Nephron (organoid): ENCODE measurements at regions not wholly inside any gene's neighbourhood (a gene's known extent, or its start where the extent isn't known, plus 50 kb on each side); places are given as distances from the start of the nearest gene placed in this dataset.
"Not testable (repeated sequence)": the region's sequence is repeated elsewhere in the genome, so short reads cannot be mapped to it uniquely, and the experiment has no call there.

Experiments used
- H3K27ac Mint-ChIP-seq, 3 experiments: 2 replicates each; pipeline ENCODE4 v1.8.0; 2020; ENCODE audit warnings: mixed read lengths in 3 of 3, mild to moderate bottlenecking in 2 of 3, moderate library complexity in 1 of 3
- H3K27me3 Mint-ChIP-seq: 2 replicates; pipeline ENCODE4 v1.8.0; 2021; ENCODE audit warnings: low read depth, mild to moderate bottlenecking, moderate library complexity, mixed read lengths
- H3K36me3 Mint-ChIP-seq: 2 replicates; pipeline ENCODE4 v1.8.0; 2020; ENCODE audit warnings: low read depth, mixed read lengths
- H3K4me1 Mint-ChIP-seq: 2 replicates; pipeline ENCODE4 v1.8.0; 2020; ENCODE audit warnings: mixed read lengths
- H3K4me3 Mint-ChIP-seq, 3 experiments: 2 replicates each; pipeline ENCODE4 v1.8.0; 2020; ENCODE audit warnings: mild to moderate bottlenecking in 3 of 3, mixed read lengths in 3 of 3, moderate library complexity in 2 of 3
- H3K9me3 Mint-ChIP-seq: 2 replicates; pipeline ENCODE4 v1.8.0; 2020; ENCODE audit warnings: mixed read lengths
- TF ChIP-seq, protein P1 (sequence below), 3 experiments: fragments of 200-600 bp; sonication (generic); IDR thresholded peaks; one replicate each; pipeline ENCODE4 v1.5.0; 2021; ENCODE audit warnings: antibody characterized with exemption in 3 of 3; ENCODE audit not compliant: unreplicated experiment in 3 of 3

DNA sequence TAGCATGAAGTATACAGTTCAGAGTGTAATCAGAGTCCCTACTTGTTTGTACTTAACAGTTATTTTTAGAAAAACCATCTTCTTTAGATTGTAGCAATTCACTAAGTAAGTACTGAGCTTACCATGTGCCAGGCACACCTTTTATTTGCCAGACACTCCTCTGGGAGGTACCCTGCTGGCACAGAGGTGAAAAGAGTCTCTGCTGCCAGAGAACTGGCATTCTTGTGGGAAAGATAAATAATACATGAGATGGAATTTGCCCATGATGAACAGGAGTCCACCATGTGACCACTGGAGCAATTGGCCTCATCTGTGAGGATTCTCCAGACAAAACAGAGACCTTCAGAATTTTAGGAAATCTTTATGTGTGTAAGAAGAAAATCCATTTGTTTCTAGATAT, 199.3 kb upstream of the SLC16A7 start:
- Mint-ChIP-seq H3K27me3 (no peaks in the 10 kb centered on the region), H3K4me1 (no peaks in the 10 kb centered on the region), H3K9me3 (no peaks in the 10 kb centered on the region), H3K36me3 (no peaks in the 10 kb centered on the region), H3K27ac (no peak overlapping the region), H3K4me3 (no peak overlapping the region)
- TF ChIP-seq, protein P1, sequence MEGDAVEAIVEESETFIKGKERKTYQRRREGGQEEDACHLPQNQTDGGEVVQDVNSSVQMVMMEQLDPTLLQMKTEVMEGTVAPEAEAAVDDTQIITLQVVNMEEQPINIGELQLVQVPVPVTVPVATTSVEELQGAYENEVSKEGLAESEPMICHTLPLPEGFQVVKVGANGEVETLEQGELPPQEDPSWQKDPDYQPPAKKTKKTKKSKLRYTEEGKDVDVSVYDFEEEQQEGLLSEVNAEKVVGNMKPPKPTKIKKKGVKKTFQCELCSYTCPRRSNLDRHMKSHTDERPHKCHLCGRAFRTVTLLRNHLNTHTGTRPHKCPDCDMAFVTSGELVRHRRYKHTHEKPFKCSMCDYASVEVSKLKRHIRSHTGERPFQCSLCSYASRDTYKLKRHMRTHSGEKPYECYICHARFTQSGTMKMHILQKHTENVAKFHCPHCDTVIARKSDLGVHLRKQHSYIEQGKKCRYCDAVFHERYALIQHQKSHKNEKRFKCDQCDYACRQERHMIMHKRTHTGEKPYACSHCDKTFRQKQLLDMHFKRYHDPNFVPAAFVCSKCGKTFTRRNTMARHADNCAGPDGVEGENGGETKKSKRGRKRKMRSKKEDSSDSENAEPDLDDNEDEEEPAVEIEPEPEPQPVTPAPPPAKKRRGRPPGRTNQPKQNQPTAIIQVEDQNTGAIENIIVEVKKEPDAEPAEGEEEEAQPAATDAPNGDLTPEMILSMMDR (IDR thresholded peaks at IDR 0.05; ENCODE audit: unreplicated experiment in 3 of 3) = no peak

DNA sequence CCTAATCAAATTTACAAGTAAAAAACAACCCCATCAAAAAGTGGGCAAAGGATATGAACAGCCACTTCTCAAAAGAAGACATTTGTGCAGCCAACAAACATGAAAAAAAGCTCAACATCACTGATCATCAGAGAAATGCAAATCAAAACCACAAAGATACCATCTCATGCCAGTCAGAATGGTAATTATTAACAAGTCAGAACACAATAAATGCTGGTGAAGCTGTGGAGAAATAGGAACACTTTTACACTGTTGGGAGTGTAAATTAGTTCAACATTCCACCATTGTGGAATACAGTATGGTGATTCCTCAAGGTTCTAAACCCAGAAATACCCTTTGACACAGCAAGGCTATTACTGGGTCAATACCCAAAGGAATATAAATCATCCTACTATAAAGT, 200.5 kb upstream of the SLC16A7 start:
- not testable (repeated sequence) for H3K27me3 Mint-ChIP-seq, H3K9me3 Mint-ChIP-seq, H3K4me1 Mint-ChIP-seq, H3K27ac Mint-ChIP-seq, H3K36me3 Mint-ChIP-seq, H3K4me3 Mint-ChIP-seq

DNA sequence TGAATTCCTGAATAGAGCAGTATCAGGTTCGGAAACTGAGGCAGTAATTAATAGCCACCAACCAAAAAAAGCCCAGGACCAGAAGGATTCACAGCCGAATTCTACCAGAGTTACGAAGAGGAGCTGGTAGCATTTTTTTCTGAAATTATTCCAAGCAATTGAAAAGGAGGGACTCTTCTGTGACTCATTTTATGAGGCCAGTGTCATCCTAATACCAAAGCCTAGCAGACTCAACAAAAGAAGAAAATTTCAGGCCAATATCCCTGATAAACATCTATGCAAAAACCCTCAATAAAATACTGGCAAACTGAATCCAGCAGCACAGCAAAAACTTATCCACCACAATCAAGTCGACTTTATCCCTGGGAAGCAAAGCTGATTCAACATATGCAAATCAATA, 202.3 kb upstream of the SLC16A7 start:
- Mint-ChIP-seq H3K27ac (no peak overlapping the region), H3K4me3 (no peak overlapping the region), H3K9me3 (peaks cover 3% of the 10 kb centered on the region), H3K4me1 (no peaks in the 10 kb centered on the region), H3K36me3 (no peaks in the 10 kb centered on the region), H3K27me3 (no peaks in the 10 kb centered on the region)
- TF ChIP-seq, protein P1 (IDR thresholded peaks at IDR 0.05; ENCODE audit: unreplicated experiment in 3 of 3) = no peak

DNA sequence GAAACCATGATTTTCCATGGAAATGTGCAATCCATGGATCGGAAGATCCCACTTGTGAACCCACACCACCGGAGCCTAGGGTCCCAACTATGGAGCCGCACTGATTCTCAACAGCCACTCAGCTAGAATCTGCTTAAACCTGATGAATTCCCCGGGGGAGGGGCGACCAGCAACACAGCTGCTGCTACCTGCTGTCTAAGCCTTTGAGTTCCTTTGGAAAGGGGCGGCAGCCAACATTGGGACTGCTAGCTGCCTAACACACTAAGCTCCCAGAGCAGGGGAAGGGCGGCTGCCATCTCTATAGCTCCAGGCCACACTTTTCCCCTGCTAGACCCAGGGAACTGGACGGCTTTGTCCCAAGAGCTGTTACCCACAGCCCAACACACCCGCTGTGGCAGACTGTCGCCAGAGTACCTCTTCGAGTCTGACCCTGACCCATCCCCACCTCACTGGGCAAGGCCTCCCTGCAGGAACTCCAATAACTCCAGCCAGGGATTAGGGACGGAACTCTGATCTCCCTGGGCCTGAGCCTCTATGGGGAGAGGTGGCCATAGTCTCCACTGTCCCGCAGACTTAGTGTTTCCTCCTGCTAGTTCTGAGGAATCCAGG, 205.8 kb upstream of the SLC16A7 start:
- H3K9me3 Mint-ChIP-seq = peaks cover 3% of the 10 kb centered on the region
- no peak overlapping the region for H3K4me3 Mint-ChIP-seq
- no peaks in the 10 kb centered on the region for H3K4me1 Mint-ChIP-seq
- TF ChIP-seq, protein P1 (IDR thresholded peaks at IDR 0.05; ENCODE audit: unreplicated experiment in 3 of 3) = no peak
- H3K36me3 Mint-ChIP-seq = no peaks in the 10 kb centered on the region
- H3K27ac Mint-ChIP-seq = no peak overlapping the region
- H3K27me3 Mint-ChIP-seq = no peaks in the 10 kb centered on the region

DNA sequence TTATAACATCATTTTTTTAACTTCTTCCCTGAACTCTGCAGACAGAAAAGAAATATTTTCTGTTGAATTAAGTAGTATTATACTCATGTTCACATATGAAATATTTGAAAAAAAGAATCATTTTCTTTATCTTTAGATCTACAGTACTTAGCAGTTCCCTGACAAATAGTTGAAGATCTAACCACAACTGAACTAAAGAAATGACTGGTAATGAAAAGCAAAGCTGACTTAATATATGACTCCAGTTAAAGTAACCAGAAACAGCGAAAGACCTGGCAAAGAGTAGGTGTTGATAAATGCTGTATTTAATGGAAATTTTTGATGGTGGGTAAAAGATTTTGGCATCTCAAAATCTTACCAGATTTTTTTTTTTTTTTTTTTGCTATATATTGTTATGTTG, 207.1 kb upstream of the SLC16A7 start:
- no peak overlapping the region for H3K27ac Mint-ChIP-seq
- TF ChIP-seq, protein P1 (IDR thresholded peaks at IDR 0.05; ENCODE audit: unreplicated experiment in 3 of 3) = no peak
- no peaks in the 10 kb centered on the region for H3K27me3 Mint-ChIP-seq
- no peaks in the 10 kb centered on the region for H3K4me1 Mint-ChIP-seq
- H3K4me3 Mint-ChIP-seq = no peak overlapping the region
- peaks cover 3% of the 10 kb centered on the region for H3K9me3 Mint-ChIP-seq
- no peaks in the 10 kb centered on the region for H3K36me3 Mint-ChIP-seq

DNA sequence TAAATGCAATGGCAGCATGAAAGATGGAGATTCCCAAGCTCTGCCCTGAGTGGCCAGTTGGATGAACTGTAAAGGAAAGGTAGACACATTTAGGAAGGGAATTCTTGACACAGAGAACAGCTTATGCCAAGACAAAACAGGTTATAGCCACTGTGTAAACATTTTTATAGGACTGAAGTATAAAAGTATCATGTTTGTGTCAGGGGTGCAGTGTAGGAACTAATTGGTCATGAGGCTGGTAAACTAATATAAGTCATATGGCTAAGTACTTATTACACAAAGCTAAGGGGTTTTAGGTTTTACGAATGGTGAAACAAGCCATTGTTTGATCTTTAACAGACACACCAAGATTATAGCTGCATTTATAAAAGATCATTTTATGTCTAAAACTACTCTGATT, 207.7 kb upstream of the SLC16A7 start:
- Mint-ChIP-seq H3K4me3 (no peak overlapping the region), H3K4me1 (peaks cover 5% of the 10 kb centered on the region), H3K36me3 (no peaks in the 10 kb centered on the region), H3K9me3 (peaks cover 3% of the 10 kb centered on the region), H3K27ac (no peak overlapping the region), H3K27me3 (no peaks in the 10 kb centered on the region)
- TF ChIP-seq, protein P1 (IDR thresholded peaks at IDR 0.05; ENCODE audit: unreplicated experiment in 3 of 3) = no peak
